CD4-positive, CD25-positive, alpha-beta regulatory T cell (primary cell): ENCODE measurements at regions not wholly inside any gene's neighbourhood (a gene's known extent, or its start where the extent isn't known, plus 50 kb on each side); places are given as distances from the start of the nearest gene placed in this dataset.

Source experiments
- ATAC-seq, 2 donors: fragments of 150-1000 bp; cut with Tn5 transposase; one replicate each; pipeline ENCODE4 v1.10.0; 2021; ENCODE audit warnings: low read depth in 2 of 2, moderate number of reproducible peaks in 2 of 2, moderate library complexity in 1 of 2
- DNase-seq, 3 donors: peaks; one replicate each; pipeline versions ENCODE4 v3.0.0 to v3.0.0-alpha.2; 2012 to 2022; ENCODE audit warnings: mixed read lengths in 1 of 3
- H3K27ac ChIP-seq: one replicate; pipeline ENCODE4 v1.7.0; 2013; ENCODE audit warnings: mild to moderate bottlenecking, low read length; ENCODE audit not compliant: insufficient read depth, poor library complexity, severe bottlenecking
- H3K27me3 ChIP-seq: one replicate; pipeline ENCODE4 v1.7.0; 2013; ENCODE audit warnings: low read length; ENCODE audit not compliant: control insufficient read depth, insufficient read depth
- H3K36me3 ChIP-seq: one replicate; pipeline ENCODE4 v1.7.0; 2013; ENCODE audit warnings: mild to moderate bottlenecking, low read length, moderate library complexity; ENCODE audit not compliant: control insufficient read depth, insufficient read depth
- H3K4me1 ChIP-seq: 2 replicates; pipeline ENCODE4 v1.7.0; 2013; ENCODE audit warnings: mild to moderate bottlenecking, low read length; ENCODE audit not compliant: insufficient read depth, control insufficient read depth, poor library complexity, severe bottlenecking
- H3K4me3 ChIP-seq: one replicate; pipeline ENCODE4 v1.7.0; 2013; ENCODE audit warnings: low read depth, mild to moderate bottlenecking, low read length, moderate library complexity
- H3K9me3 ChIP-seq, 2 experiments: 1 replicate in 1 of 2; 2 replicates in 1 of 2; pipeline ENCODE4 v1.7.0; 2013; ENCODE audit warnings: low read length in 2 of 2, mild to moderate bottlenecking in 1 of 2, moderate library complexity in 1 of 2; ENCODE audit not compliant: control insufficient read depth in 2 of 2
- H3K27ac Mint-ChIP-seq, 3 donors: one replicate each; pipeline ENCODE4 v1.8.0; 2020 to 2022; ENCODE audit warnings: mild to moderate bottlenecking in 3 of 3, mixed read lengths in 3 of 3, moderate library complexity in 2 of 3
- H3K27me3 Mint-ChIP-seq: one replicate; pipeline ENCODE4 v1.8.0; 2022; ENCODE audit warnings: mild to moderate bottlenecking, mixed read lengths
- H3K36me3 Mint-ChIP-seq: one replicate; pipeline ENCODE4 v1.8.0; 2020; ENCODE audit warnings: mixed read lengths
- H3K4me1 Mint-ChIP-seq, 4 donors: one replicate each; pipeline ENCODE4 v1.8.0; 2020 to 2022; ENCODE audit warnings: mixed read lengths in 4 of 4, mild to moderate bottlenecking in 1 of 4
- H3K4me3 Mint-ChIP-seq, 4 donors: one replicate each; pipeline ENCODE4 v1.8.0; 2020 to 2022; ENCODE audit warnings: mild to moderate bottlenecking in 4 of 4, mixed read lengths in 4 of 4, moderate library complexity in 3 of 4
- H3K9me3 Mint-ChIP-seq, 7 donors: one replicate each; pipeline ENCODE4 v1.8.0; 2020 to 2022; ENCODE audit warnings: mixed read lengths in 7 of 7, mild to moderate bottlenecking in 3 of 7, moderate library complexity in 2 of 7

- Mint-ChIP-seq H3K36me3 (no peaks in the 10 kb centered on the region), H3K27ac (no peak overlapping the region), H3K9me3 (no peaks in the 10 kb centered on the region), H3K4me3 (no peak overlapping the region), H3K4me1 (peaks cover 0 to 10% (median 3%) of the 10 kb centered on the region in 4 donors), H3K27me3 (peaks cover 6% of the 10 kb centered on the region)
- Histone ChIP-seq H3K4me1 (no peaks in the 10 kb centered on the region), H3K27ac (no peak overlapping the region), H3K27me3 (no peaks in the 10 kb centered on the region), H3K9me3 (no peaks in the 10 kb centered on the region), H3K36me3 (no peaks in the 10 kb centered on the region), H3K4me3 (no peak overlapping the region)
- DNase-seq (no peak), ATAC-seq (no peak)
These were observed 88.1 kb upstream of the CPSF6 start for GRCh38 chr12:69151254-69151764.

GRCh38 chr12:69154585-69155363 is 84.6 kb upstream of the CPSF6 start:
- peak; percentile 65 to 84 (median 76) for DNase-seq
- Mint-ChIP-seq H3K27me3 (no peaks in the 10 kb centered on the region), H3K4me1 (peaks cover 3 to 18% (median 12%) of the 10 kb centered on the region in 4 donors), H3K9me3 (no peaks in the 10 kb centered on the region), H3K36me3 (no peaks in the 10 kb centered on the region), H3K27ac (peak overlapping the region; percentile 5 to 41 (median 28)), H3K4me3 (no peak overlapping the region)
- H3K27me3 ChIP-seq: no peaks in the 10 kb centered on the region
- H3K9me3 ChIP-seq: no peaks in the 10 kb centered on the region
- ATAC-seq: peak; percentile 46 to 48
- H3K36me3 ChIP-seq: no peaks in the 10 kb centered on the region
- H3K4me1 ChIP-seq: peaks cover 7% of the 10 kb centered on the region
- H3K4me3 ChIP-seq: no peak overlapping the region
- peak overlapping the region; percentile 7 for H3K27ac ChIP-seq

- Mint-ChIP-seq H3K4me3 (peak overlapping the region in 3 of 4 donors; percentile 68 to 79 (median 68)), H3K4me1 (peaks cover 18 to 36% (median 22%) of the 10 kb centered on the region in 4 donors), H3K9me3 (peaks cover 0 to 2% (median 0%) of the 10 kb centered on the region in 7 donors), H3K27ac (peak overlapping the region; percentile 50 to 86 (median 80)), H3K36me3 (no peaks in the 10 kb centered on the region), H3K27me3 (no peaks in the 10 kb centered on the region)
- no peaks in the 10 kb centered on the region for H3K36me3 ChIP-seq
- H3K4me1 ChIP-seq: peaks cover 14% of the 10 kb centered on the region
- no peaks in the 10 kb centered on the region for H3K27me3 ChIP-seq
- H3K27ac ChIP-seq: no peak overlapping the region
- ATAC-seq (peak; percentile 94 to 96), DNase-seq (peak; percentile 77 to 91 (median 84))
- no peaks in the 10 kb centered on the region for H3K9me3 ChIP-seq
- H3K4me3 ChIP-seq: peak overlapping the region; percentile 62
These were observed 82.2 kb upstream of the CPSF6 start for GRCh38 chr12:69157023-69157655.

- peaks cover 0 to 5% (median 0%) of the 10 kb centered on the region in 7 donors for H3K9me3 Mint-ChIP-seq
- no peaks in the 10 kb centered on the region for H3K27me3 Mint-ChIP-seq
- H3K36me3 Mint-ChIP-seq: no peaks in the 10 kb centered on the region
- H3K4me1 Mint-ChIP-seq: peaks cover 13 to 28% (median 22%) of the 10 kb centered on the region in 4 donors
- Histone ChIP-seq H3K4me1 (peaks cover 16% of the 10 kb centered on the region), H3K27ac (peak overlapping the region; percentile 52), H3K9me3 (no peaks in the 10 kb centered on the region), H3K4me3 (no peak overlapping the region), H3K27me3 (no peaks in the 10 kb centered on the region), H3K36me3 (no peaks in the 10 kb centered on the region)
- DNase-seq: peak; percentile 30 to 78 (median 60)
- peak; percentile 40 to 63 for ATAC-seq
- H3K27ac Mint-ChIP-seq: peak overlapping the region; percentile 47 to 57 (median 50)
- peak overlapping the region in 1 of 4 donors; percentile 6 for H3K4me3 Mint-ChIP-seq
These were observed 77.5 kb upstream of the CPSF6 start for GRCh38 chr12:69161829-69162228.

- H3K9me3 Mint-ChIP-seq: peaks cover 0 to 5% (median 0%) of the 10 kb centered on the region in 7 donors
- H3K27ac Mint-ChIP-seq: peak overlapping the region in 1 of 3 donors; percentile 10
- H3K4me3 Mint-ChIP-seq: no peak overlapping the region
- Histone ChIP-seq H3K4me1 (peaks cover 10% of the 10 kb centered on the region), H3K27ac (no peak overlapping the region), H3K9me3 (no peaks in the 10 kb centered on the region), H3K4me3 (no peak overlapping the region), H3K36me3 (no peaks in the 10 kb centered on the region), H3K27me3 (no peaks in the 10 kb centered on the region)
- peaks cover 9 to 23% (median 16%) of the 10 kb centered on the region in 4 donors for H3K4me1 Mint-ChIP-seq
- H3K27me3 Mint-ChIP-seq: no peaks in the 10 kb centered on the region
- DNase-seq: no peak
- H3K36me3 Mint-ChIP-seq: no peaks in the 10 kb centered on the region
- no peak for ATAC-seq
These were observed 75.5 kb upstream of the CPSF6 start for GRCh38 chr12:69163681-69164362.

- H3K9me3 Mint-ChIP-seq: peaks cover 0 to 3% (median 0%) of the 10 kb centered on the region in 7 donors
- no peak overlapping the region for H3K27ac Mint-ChIP-seq
- H3K4me1 Mint-ChIP-seq: peaks cover 0 to 5% (median 0%) of the 10 kb centered on the region in 4 donors
- DNase-seq (no peak), ATAC-seq (no peak)
- Histone ChIP-seq H3K27me3 (no peaks in the 10 kb centered on the region), H3K27ac (no peak overlapping the region), H3K9me3 (no peaks in the 10 kb centered on the region), H3K36me3 (no peaks in the 10 kb centered on the region), H3K4me1 (no peaks in the 10 kb centered on the region), H3K4me3 (no peak overlapping the region)
- H3K4me3 Mint-ChIP-seq: no peak overlapping the region
- H3K36me3 Mint-ChIP-seq: no peaks in the 10 kb centered on the region
- no peaks in the 10 kb centered on the region for H3K27me3 Mint-ChIP-seq
These were observed 71.7 kb upstream of the CPSF6 start for GRCh38 chr12:69167648-69168165.

- Mint-ChIP-seq H3K27me3 (no peaks in the 10 kb centered on the region), H3K4me1 (peaks cover 0 to 5% (median 0%) of the 10 kb centered on the region in 4 donors), H3K9me3 (peaks cover 0 to 3% (median 0%) of the 10 kb centered on the region in 7 donors), H3K27ac (no peak overlapping the region), H3K36me3 (no peaks in the 10 kb centered on the region), H3K4me3 (no peak overlapping the region)
- Histone ChIP-seq H3K27me3 (no peaks in the 10 kb centered on the region), H3K9me3 (no peaks in the 10 kb centered on the region), H3K27ac (no peak overlapping the region), H3K4me1 (no peaks in the 10 kb centered on the region), H3K36me3 (no peaks in the 10 kb centered on the region), H3K4me3 (no peak overlapping the region)
- no peak for DNase-seq
- ATAC-seq: no peak
These were observed 71.0 kb upstream of the CPSF6 start for GRCh38 chr12:69168363-69168762.
